ENCODE measurements at regions not wholly inside any gene's neighbourhood (a gene's known extent, or its start where the extent isn't known, plus 50 kb on each side); places are given as distances from the start of the nearest gene placed in this dataset.

GRCh38 chr6:14781772-14782525 is 463.9 kb upstream of the JARID2 start:
- no peak for TF ChIP-seq POLR2AphosphoS5 (IDR thresholded peaks at IDR 0.05; ENCODE audit: low read depth, low read length)
- no peak for TF ChIP-seq CTCF (IDR thresholded peaks at IDR 0.05 in 2 of 3, conservative IDR thresholded peaks at IDR 0.05 in 1 of 3; ENCODE audit: borderline replicate concordance in 1 of 3, insufficient read depth in 1 of 3, low read depth in 2 of 3, low read length in 2 of 3)
- TF ChIP-seq ELF1 (IDR thresholded peaks at IDR 0.05; ENCODE audit: borderline replicate concordance, low read depth), result no peak
- no peak for TF ChIP-seq POLR2A (IDR thresholded peaks at IDR 0.05; ENCODE audit: borderline replicate concordance, extremely low read depth, insufficient read depth, insufficient read length)
- no peak for TF ChIP-seq YY1 (IDR thresholded peaks at IDR 0.05; ENCODE audit: extremely low read depth, insufficient replicate concordance, low read depth, low read length)

Measured in HCT116 (cell line).